Spleen (tissue), 11 donors: ENCODE measurements at regions not wholly inside any gene's neighbourhood (a gene's known extent, or its start where the extent isn't known, plus 50 kb on each side); places are given as distances from the start of the nearest gene placed in this dataset.
A peak's percentile ranks its signal among the peaks of the same experiment; 100 is the strongest.

Source experiments
- DNase-seq: peaks from one replicate; pipeline ENCODE4 v3.0.0-alpha.2; 2020
- H3K27ac ChIP-seq, 8 donors: fragments of 200-600 bp; sonication (generic) in 7 of 8; 1 replicate in 4 of 8; 2 replicates in 4 of 8; pipeline versions ENCODE4 v1.5.0 to v1.8.0; 2016 to 2021; ENCODE audit warnings: inconsistent platforms in 4 of 8, mild to moderate bottlenecking in 4 of 8, moderate library complexity in 1 of 8
- H3K27me3 ChIP-seq, 7 donors: fragments of 200-600 bp; sonication (generic) in 6 of 7; replicated peaks in 1 of 7; 1 replicate in 4 of 7; 2 replicates in 3 of 7; pipeline versions ENCODE4 v1.5.0 to v1.8.0; 2016 to 2021; ENCODE audit warnings: inconsistent platforms in 3 of 7, mild to moderate bottlenecking in 1 of 7
- H3K36me3 ChIP-seq, 6 donors: fragments of 200-600 bp; sonication (generic) in 5 of 6; 1 replicate in 4 of 6; 2 replicates in 2 of 6; pipeline versions ENCODE4 v1.5.0 to v1.8.0; 2016 to 2021; ENCODE audit warnings: inconsistent platforms in 2 of 6
- H3K4me1 ChIP-seq, 6 donors: fragments of 200-600 bp; sonication (generic) in 5 of 6; 1 replicate in 3 of 6; 2 replicates in 3 of 6; pipeline versions ENCODE4 v1.5.0 to v1.8.0; 2016 to 2021; ENCODE audit warnings: inconsistent platforms in 3 of 6
- H3K4me3 ChIP-seq, 8 donors: fragments of 200-600 bp; sonication (generic) in 7 of 8; 1 replicate in 4 of 8; 2 replicates in 4 of 8; pipeline versions ENCODE4 v1.5.0 to v1.8.0; 2016 to 2021; ENCODE audit warnings: inconsistent platforms in 4 of 8, mild to moderate bottlenecking in 4 of 8, moderate library complexity in 2 of 8
- H3K9me3 ChIP-seq, 8 donors: fragments of 200-600 bp; sonication (generic) in 7 of 8; 1 replicate in 4 of 8; 2 replicates in 4 of 8; pipeline versions ENCODE4 v1.5.0 to v1.8.0; 2016 to 2021; ENCODE audit warnings: inconsistent platforms in 4 of 8
- CTCF ChIP-seq, 11 experiments: fragments of 200-600 bp in 7 of 11; fragments of 450-650 bp in 4 of 11; sonication (generic) in 4 of 11; IDR thresholded peaks in 8 of 11; conservative IDR thresholded peaks in 3 of 11; 1 replicate in 7 of 11; 2 replicates in 4 of 11; pipeline versions ENCODE4 v1.4.0 to v1.8.0; 2016 to 2021; ENCODE audit warnings: antibody characterized with exemption in 11 of 11, inconsistent platforms in 4 of 11, mild to moderate bottlenecking in 1 of 11
- POLR2A ChIP-seq, 3 donors: fragments of 450-650 bp; IDR thresholded peaks; one replicate each; pipeline ENCODE4 v1.5.1; 2017; ENCODE audit warnings: antibody characterized with exemption in 3 of 3, mild to moderate bottlenecking in 1 of 3
- POLR2AphosphoS5 ChIP-seq, 3 donors: sonication (generic); formaldehyde crosslinking; IDR thresholded peaks; one replicate each; pipeline ENCODE4 v1.5.1; 2017; ENCODE audit warnings: antibody characterized with exemption in 3 of 3
- WGBS, 5 donors: extraction: QIAGEN DNeasy Blood & Tissue Kit in 3 of 5; methylation state at CpG; one replicate each; pipeline versions ENCODE4 v1.1.5 to v1.1.7; 2013 to 2018; 5-methylcytosine and 5-hydroxymethylcytosine counted together
- intact Hi-C: fragments of 100-400 bp; cut with DNase I; formaldehyde crosslinking; loops from one replicate; pipeline ENCODE4 v1.15.0; 2023; ENCODE audit warnings: low total_unique reads
- small RNA-seq, 4 donors: library from RNA; depleted of rRNA; stranded (forward); fragments of <200 nt; gene quantifications; one replicate each; pipeline ENCODE3, GENCODE V24; 2016
- donor health status: healthy with polysubstance abuse.
- donor health status: DM: no; HTN: no; CAD: no; lungs with moderate emphysema.
- donor health status: DM: no; HTN: no; CAD: no.
- donor health status: Bipolar disorder and iron deficiency.
- donor health status: healthy.
- donor health status: DM: no; HTN: no; CAD: no.
- donor health status: DM: yes; HTN: yes; CAD: no.

GRCh38 chrX:114390251-114390796 is 193.6 kb upstream of the HTR2C start:
- WGBS, 5 donors = 90 to 98% (median 93%) methylated on average over 27 to 31 of the region's 31 CpGs
- no peak for TF ChIP-seq POLR2AphosphoS5 (IDR thresholded peaks at IDR 0.05)
- no peak for TF ChIP-seq POLR2A (IDR thresholded peaks at IDR 0.05)
- TF ChIP-seq CTCF (IDR thresholded peaks at IDR 0.05 in 8 of 11, conservative IDR thresholded peaks at IDR 0.05 in 3 of 11) = no peak
- no peaks in the 10 kb centered on the region for H3K9me3 ChIP-seq
- no peak overlapping the region for H3K27ac ChIP-seq
- no peaks in the 10 kb centered on the region for H3K4me1 ChIP-seq
- no peak overlapping the region for H3K4me3 ChIP-seq
- intact Hi-C loops = no loop called here
- no peaks in the 10 kb centered on the region for H3K27me3 ChIP-seq
- peak; percentile 50 for DNase-seq
- H3K36me3 ChIP-seq = no peaks in the 10 kb centered on the region

Small RNA genes lying in the stretch of these regions (small RNA-seq; reads per million reads assigned to genes)
- 0 reads per million in 4 donors for gene AL953862.1
